Neural progenitor cell (in vitro differentiated cells): ENCODE measurements at regions not wholly inside any gene's neighbourhood (a gene's known extent, or its start where the extent isn't known, plus 50 kb on each side); places are given as distances from the start of the nearest gene placed in this dataset.

Experiments
- EZH2 ChIP-seq: fragments of 200-600 bp; sonication (generic); IDR thresholded peaks from 2 replicates; pipeline ENCODE4 v1.6.1; 2017; ENCODE audit warnings: antibody characterized with exemption, mild to moderate bottlenecking, moderate library complexity
- EZH2phosphoT487 ChIP-seq: fragments of 200-600 bp; sonication (generic); IDR thresholded peaks from 2 replicates; pipeline ENCODE4 v1.6.1; 2017; ENCODE audit warnings: antibody characterized with exemption
- TF ChIP-seq, protein P1 (sequence below): fragments of 200-600 bp; sonication (generic); IDR thresholded peaks from 2 replicates; pipeline ENCODE4 v1.5.1; 2017; ENCODE audit warnings: antibody characterized with exemption, mild to moderate bottlenecking

DNA sequence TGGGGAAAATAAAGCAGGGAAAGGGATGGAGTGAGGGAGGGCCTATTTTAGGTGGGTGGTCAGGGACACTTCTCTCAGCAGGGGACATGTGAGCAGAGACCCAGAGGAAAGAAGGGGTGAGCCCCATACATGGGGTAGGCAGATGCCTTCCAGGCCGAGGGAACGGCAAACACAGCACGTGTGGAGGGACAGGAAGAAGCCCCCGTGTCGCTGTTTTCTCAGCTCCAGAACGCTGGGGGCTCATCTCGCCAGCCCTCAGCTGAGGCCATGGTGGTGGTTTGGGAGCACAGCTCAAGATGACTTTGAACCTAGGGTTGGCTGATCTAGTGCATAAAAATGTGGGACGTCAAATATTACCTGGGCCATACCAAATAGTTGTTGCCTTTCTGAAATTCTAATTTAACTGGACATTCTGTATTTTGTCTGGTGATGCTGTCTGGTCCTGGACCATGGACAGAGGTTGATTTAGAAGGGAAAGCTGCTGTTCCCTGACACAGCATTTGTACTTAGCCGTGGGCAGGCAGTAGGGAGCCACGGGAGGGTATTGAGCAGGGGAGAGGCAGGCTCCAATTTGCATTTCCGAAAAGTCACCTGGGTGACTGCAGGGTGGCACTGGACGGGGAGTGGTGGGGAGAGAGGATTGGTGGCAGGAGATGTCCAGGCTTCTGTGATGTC, 53.1 kb upstream of the RUNX3 start:
- TF ChIP-seq, protein P1, sequence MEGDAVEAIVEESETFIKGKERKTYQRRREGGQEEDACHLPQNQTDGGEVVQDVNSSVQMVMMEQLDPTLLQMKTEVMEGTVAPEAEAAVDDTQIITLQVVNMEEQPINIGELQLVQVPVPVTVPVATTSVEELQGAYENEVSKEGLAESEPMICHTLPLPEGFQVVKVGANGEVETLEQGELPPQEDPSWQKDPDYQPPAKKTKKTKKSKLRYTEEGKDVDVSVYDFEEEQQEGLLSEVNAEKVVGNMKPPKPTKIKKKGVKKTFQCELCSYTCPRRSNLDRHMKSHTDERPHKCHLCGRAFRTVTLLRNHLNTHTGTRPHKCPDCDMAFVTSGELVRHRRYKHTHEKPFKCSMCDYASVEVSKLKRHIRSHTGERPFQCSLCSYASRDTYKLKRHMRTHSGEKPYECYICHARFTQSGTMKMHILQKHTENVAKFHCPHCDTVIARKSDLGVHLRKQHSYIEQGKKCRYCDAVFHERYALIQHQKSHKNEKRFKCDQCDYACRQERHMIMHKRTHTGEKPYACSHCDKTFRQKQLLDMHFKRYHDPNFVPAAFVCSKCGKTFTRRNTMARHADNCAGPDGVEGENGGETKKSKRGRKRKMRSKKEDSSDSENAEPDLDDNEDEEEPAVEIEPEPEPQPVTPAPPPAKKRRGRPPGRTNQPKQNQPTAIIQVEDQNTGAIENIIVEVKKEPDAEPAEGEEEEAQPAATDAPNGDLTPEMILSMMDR, result no peak
- TF ChIP-seq EZH2, result no peak
- no peak for TF ChIP-seq EZH2phosphoT487
